Liver (tissue), 8 donors: ENCODE measurements at regions not wholly inside any gene's neighbourhood (a gene's known extent, or its start where the extent isn't known, plus 50 kb on each side); places are given as distances from the start of the nearest gene placed in this dataset.

Source experiments
- DNase-seq: peaks from one replicate; pipeline ENCODE4 v3.0.0-alpha.2; 2017; ENCODE audit warnings: low spot score
- H3K27ac ChIP-seq, 2 donors: one replicate each; pipeline ENCODE4 v1.7.0; 2013; ENCODE audit warnings: inconsistent platforms in 2 of 2, low read length in 2 of 2, control low read depth in 1 of 2, low read depth in 1 of 2, mild to moderate bottlenecking in 1 of 2
- H3K27me3 ChIP-seq, 4 donors: one replicate each; pipeline versions ENCODE4 v1.6.1 to v1.7.0; 2013; ENCODE audit warnings: low read length in 3 of 4, inconsistent platforms in 1 of 4, mild to moderate bottlenecking in 1 of 4, moderate library complexity in 1 of 4; ENCODE audit not compliant: control insufficient read depth in 4 of 4, insufficient read depth in 4 of 4
- H3K36me3 ChIP-seq, 4 donors: one replicate each; pipeline versions ENCODE4 v1.6.1 to v1.7.0; 2013; ENCODE audit warnings: low read length in 3 of 4, mild to moderate bottlenecking in 3 of 4, low read depth in 1 of 4, moderate library complexity in 1 of 4; ENCODE audit not compliant: control insufficient read depth in 4 of 4, insufficient read depth in 3 of 4
- H3K4me1 ChIP-seq, 4 donors: one replicate each; pipeline versions ENCODE4 v1.6.1 to v1.7.0; 2013; ENCODE audit warnings: low read length in 3 of 4, mild to moderate bottlenecking in 3 of 4, moderate library complexity in 1 of 4; ENCODE audit not compliant: control insufficient read depth in 4 of 4, insufficient read depth in 4 of 4
- H3K4me3 ChIP-seq, 3 donors: one replicate each; pipeline versions ENCODE4 v1.6.1 to v1.7.0; 2013; ENCODE audit warnings: low read length in 3 of 3, control low read depth in 1 of 3, low read depth in 1 of 3, mild to moderate bottlenecking in 1 of 3
- H3K9ac ChIP-seq, 2 donors: one replicate each; pipeline ENCODE4 v1.7.0; 2013; ENCODE audit warnings: low read length in 2 of 2, mild to moderate bottlenecking in 2 of 2, moderate library complexity in 2 of 2, control low read depth in 1 of 2, low read depth in 1 of 2
- H3K9me3 ChIP-seq, 4 donors: one replicate each; pipeline versions ENCODE4 v1.6.1 to v1.7.0; 2013; ENCODE audit warnings: low read length in 3 of 4; ENCODE audit not compliant: control insufficient read depth in 4 of 4
- FOXA2 ChIP-seq: IDR thresholded peaks from 2 replicates; pipeline ENCODE4 v1.6.1; 2016; ENCODE audit warnings: antibody characterized with exemption
- GABPA ChIP-seq, 2 donors: IDR thresholded peaks in 1 of 2; conservative IDR thresholded peaks in 1 of 2; 2 replicates each; pipeline ENCODE4 v1.6.1; 2016; ENCODE audit warnings: antibody characterized with exemption in 2 of 2, mild to moderate bottlenecking in 1 of 2, moderate library complexity in 1 of 2
- JUND ChIP-seq, 2 donors: IDR thresholded peaks; 2 replicates each; pipeline ENCODE4 v1.6.1; 2016; ENCODE audit warnings: antibody characterized with exemption in 2 of 2
- NR2F2 ChIP-seq: IDR thresholded peaks from 2 replicates; pipeline ENCODE4 v1.6.1; 2016; ENCODE audit warnings: antibody characterized with exemption
- TAF1 ChIP-seq: conservative IDR thresholded peaks from 2 replicates; pipeline ENCODE4 v1.6.1; 2016; ENCODE audit warnings: antibody characterized with exemption, mild to moderate bottlenecking
- YY1 ChIP-seq: IDR thresholded peaks from 2 replicates; pipeline ENCODE4 v1.6.1; 2016; ENCODE audit warnings: antibody characterized with exemption, mild to moderate bottlenecking
- WGBS: extraction: QIAGEN DNeasy Blood & Tissue Kit; methylation state at CpG from one replicate; pipeline ENCODE4 v1.1.7; 2013; 5-methylcytosine and 5-hydroxymethylcytosine counted together
- TF ChIP-seq, protein P1 (sequence below): fragments of 150-350 bp; IDR thresholded peaks from 2 replicates; pipeline ENCODE4 v1.5.1; 2017; ENCODE audit warnings: improper control_type of control experiment, low read depth, low read length; ENCODE audit not compliant: missing input control
- TF ChIP-seq, protein P2 (sequence below): IDR thresholded peaks from 2 replicates; pipeline ENCODE4 v1.6.1; 2016; ENCODE audit warnings: antibody characterized with exemption
- TF ChIP-seq, protein P3 (sequence below): IDR thresholded peaks from 2 replicates; pipeline ENCODE4 v1.6.1; 2016; ENCODE audit warnings: antibody characterized with exemption, mild to moderate bottlenecking
- TF ChIP-seq, protein P4 (sequence below): IDR thresholded peaks from 2 replicates; pipeline ENCODE4 v1.6.1; 2016; ENCODE audit warnings: antibody characterized with exemption
- TF ChIP-seq, protein P5 (sequence below): IDR thresholded peaks from 2 replicates; pipeline ENCODE4 v1.6.1; 2016; ENCODE audit warnings: antibody characterized with exemption
- donor health status: healthy.
- donor health status: healthy.
- donor health status: healthy.
- donor health status: healthy.
- donor health status: healthy.

DNA sequence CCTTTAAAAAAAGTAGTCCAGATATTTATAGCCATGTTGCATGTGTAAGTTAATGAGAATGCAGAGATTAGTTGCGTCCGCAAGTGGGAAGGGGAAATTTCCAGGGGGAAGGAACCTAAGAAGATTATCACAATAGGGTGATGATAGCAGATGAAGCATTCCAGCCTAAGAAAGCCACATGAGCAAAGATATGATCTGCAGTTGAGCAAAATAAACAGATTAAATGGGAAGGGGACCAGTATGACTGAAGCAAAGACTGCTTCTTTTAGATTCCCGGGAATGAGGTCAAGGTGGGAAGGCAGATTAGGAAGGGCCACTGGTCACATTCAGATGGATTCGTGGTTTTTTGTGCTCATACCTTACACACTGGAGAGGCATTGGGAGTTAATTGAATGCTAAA, 154.6 kb upstream of the CDH2 start (continued):
- TF ChIP-seq, protein P1, sequence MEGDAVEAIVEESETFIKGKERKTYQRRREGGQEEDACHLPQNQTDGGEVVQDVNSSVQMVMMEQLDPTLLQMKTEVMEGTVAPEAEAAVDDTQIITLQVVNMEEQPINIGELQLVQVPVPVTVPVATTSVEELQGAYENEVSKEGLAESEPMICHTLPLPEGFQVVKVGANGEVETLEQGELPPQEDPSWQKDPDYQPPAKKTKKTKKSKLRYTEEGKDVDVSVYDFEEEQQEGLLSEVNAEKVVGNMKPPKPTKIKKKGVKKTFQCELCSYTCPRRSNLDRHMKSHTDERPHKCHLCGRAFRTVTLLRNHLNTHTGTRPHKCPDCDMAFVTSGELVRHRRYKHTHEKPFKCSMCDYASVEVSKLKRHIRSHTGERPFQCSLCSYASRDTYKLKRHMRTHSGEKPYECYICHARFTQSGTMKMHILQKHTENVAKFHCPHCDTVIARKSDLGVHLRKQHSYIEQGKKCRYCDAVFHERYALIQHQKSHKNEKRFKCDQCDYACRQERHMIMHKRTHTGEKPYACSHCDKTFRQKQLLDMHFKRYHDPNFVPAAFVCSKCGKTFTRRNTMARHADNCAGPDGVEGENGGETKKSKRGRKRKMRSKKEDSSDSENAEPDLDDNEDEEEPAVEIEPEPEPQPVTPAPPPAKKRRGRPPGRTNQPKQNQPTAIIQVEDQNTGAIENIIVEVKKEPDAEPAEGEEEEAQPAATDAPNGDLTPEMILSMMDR: no peak

DNA sequence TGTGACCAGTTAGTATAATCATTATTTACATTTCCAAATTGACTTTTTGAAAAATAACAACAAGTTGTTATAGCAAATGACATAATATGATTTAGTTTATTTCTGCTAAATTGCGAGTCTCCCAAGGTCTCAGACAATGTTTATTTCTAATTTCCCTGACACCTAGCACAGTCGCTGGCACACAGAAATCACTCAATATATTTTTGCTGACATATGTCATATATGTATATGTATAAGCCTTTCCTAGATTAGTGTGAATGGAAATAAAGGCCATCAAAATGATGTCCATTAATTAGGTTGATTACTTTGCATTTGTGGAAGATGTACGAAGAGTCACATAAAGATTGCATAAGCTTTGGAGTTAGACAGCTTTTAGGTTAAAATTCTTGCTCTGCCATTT, 136.7 kb upstream of the CDH2 start:
- no peaks in the 10 kb centered on the region for H3K9me3 ChIP-seq
- H3K4me3 ChIP-seq: no peak overlapping the region
- DNase-seq: no peak
- no peaks in the 10 kb centered on the region for H3K4me1 ChIP-seq
- no peaks in the 10 kb centered on the region for H3K27me3 ChIP-seq
- WGBS: 83% methylated on average over 3 of the region's 3 CpGs
- H3K36me3 ChIP-seq: no peaks in the 10 kb centered on the region
- TF ChIP-seq, protein P2, sequence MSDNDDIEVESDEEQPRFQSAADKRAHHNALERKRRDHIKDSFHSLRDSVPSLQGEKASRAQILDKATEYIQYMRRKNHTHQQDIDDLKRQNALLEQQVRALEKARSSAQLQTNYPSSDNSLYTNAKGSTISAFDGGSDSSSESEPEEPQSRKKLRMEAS: no peak
- TF ChIP-seq TAF1 (no peak), NR2F2 (no peak), GABPA (IDR thresholded peaks at IDR 0.05 in 1 of 2, conservative IDR thresholded peaks at IDR 0.05 in 1 of 2) (no peak), YY1 (no peak), JUND (IDR thresholded peaks at IDR 0.05) (no peak), FOXA2 (no peak)
- TF ChIP-seq, protein P1: no peak
- TF ChIP-seq, protein P3, sequence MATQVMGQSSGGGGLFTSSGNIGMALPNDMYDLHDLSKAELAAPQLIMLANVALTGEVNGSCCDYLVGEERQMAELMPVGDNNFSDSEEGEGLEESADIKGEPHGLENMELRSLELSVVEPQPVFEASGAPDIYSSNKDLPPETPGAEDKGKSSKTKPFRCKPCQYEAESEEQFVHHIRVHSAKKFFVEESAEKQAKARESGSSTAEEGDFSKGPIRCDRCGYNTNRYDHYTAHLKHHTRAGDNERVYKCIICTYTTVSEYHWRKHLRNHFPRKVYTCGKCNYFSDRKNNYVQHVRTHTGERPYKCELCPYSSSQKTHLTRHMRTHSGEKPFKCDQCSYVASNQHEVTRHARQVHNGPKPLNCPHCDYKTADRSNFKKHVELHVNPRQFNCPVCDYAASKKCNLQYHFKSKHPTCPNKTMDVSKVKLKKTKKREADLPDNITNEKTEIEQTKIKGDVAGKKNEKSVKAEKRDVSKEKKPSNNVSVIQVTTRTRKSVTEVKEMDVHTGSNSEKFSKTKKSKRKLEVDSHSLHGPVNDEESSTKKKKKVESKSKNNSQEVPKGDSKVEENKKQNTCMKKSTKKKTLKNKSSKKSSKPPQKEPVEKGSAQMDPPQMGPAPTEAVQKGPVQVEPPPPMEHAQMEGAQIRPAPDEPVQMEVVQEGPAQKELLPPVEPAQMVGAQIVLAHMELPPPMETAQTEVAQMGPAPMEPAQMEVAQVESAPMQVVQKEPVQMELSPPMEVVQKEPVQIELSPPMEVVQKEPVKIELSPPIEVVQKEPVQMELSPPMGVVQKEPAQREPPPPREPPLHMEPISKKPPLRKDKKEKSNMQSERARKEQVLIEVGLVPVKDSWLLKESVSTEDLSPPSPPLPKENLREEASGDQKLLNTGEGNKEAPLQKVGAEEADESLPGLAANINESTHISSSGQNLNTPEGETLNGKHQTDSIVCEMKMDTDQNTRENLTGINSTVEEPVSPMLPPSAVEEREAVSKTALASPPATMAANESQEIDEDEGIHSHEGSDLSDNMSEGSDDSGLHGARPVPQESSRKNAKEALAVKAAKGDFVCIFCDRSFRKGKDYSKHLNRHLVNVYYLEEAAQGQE: no peak
- TF ChIP-seq, protein P4, sequence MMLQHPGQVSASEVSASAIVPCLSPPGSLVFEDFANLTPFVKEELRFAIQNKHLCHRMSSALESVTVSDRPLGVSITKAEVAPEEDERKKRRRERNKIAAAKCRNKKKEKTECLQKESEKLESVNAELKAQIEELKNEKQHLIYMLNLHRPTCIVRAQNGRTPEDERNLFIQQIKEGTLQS: no peak
- TF ChIP-seq, protein P5, sequence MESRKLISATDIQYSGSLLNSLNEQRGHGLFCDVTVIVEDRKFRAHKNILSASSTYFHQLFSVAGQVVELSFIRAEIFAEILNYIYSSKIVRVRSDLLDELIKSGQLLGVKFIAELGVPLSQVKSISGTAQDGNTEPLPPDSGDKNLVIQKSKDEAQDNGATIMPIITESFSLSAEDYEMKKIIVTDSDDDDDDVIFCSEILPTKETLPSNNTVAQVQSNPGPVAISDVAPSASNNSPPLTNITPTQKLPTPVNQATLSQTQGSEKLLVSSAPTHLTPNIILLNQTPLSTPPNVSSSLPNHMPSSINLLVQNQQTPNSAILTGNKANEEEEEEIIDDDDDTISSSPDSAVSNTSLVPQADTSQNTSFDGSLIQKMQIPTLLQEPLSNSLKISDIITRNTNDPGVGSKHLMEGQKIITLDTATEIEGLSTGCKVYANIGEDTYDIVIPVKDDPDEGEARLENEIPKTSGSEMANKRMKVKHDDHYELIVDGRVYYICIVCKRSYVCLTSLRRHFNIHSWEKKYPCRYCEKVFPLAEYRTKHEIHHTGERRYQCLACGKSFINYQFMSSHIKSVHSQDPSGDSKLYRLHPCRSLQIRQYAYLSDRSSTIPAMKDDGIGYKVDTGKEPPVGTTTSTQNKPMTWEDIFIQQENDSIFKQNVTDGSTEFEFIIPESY: no peak
- no peak overlapping the region for H3K27ac ChIP-seq
- H3K9ac ChIP-seq: no peak overlapping the region
